Cardiac muscle cell (in vitro differentiated cells and primary cell): ENCODE measurements at regions not wholly inside any gene's neighbourhood (a gene's known extent, or its start where the extent isn't known, plus 50 kb on each side); places are given as distances from the start of the nearest gene placed in this dataset.
A peak's percentile ranks its signal among the peaks of the same experiment; 100 is the strongest.

Experiments
- DNase-seq, 2 donors: peaks; one replicate each; pipeline versions ENCODE4 v3.0.0 to v3.0.0-alpha.2; 2010 to 2017; ENCODE audit warnings: low read depth in 1 of 2, low spot score in 1 of 2
- H3K27ac ChIP-seq: fragments of 200-600 bp; sonication (generic); 2 replicates; pipeline ENCODE4 v1.5.1; 2016
- H3K27me3 ChIP-seq: fragments of 200-600 bp; sonication (generic); 2 replicates; pipeline ENCODE4 v1.6.0; 2016; ENCODE audit warnings: control low read depth
- H3K36me3 ChIP-seq: fragments of 200-600 bp; sonication (generic); 2 replicates; pipeline ENCODE4 v1.5.1; 2016; ENCODE audit warnings: control low read depth
- H3K4me1 ChIP-seq: fragments of 200-600 bp; sonication (generic); 2 replicates; pipeline ENCODE4 v1.8.1; 2017; ENCODE audit warnings: low read depth, mild to moderate bottlenecking, mixed run types
- H3K4me3 ChIP-seq: fragments of 200-600 bp; sonication (generic); 2 replicates; pipeline ENCODE4 v1.5.1; 2016; ENCODE audit warnings: mild to moderate bottlenecking
- H3K9me3 ChIP-seq: fragments of 200-600 bp; sonication (generic); 2 replicates; pipeline ENCODE4 v1.5.1; 2017; ENCODE audit warnings: low read depth, mild to moderate bottlenecking, control low read depth
- CTCF ChIP-seq: IDR thresholded peaks from 2 replicates; pipeline ENCODE4 v1.5.1; 2012; ENCODE audit warnings: low read depth, mild to moderate bottlenecking, low read length

- Histone ChIP-seq H3K9me3 (no peaks in the 10 kb centered on the region), H3K4me1 (no peaks in the 10 kb centered on the region), H3K27me3 (no peaks in the 10 kb centered on the region), H3K27ac (no peak overlapping the region), H3K4me3 (no peak overlapping the region), H3K36me3 (no peaks in the 10 kb centered on the region)
- no peak for DNase-seq
- TF ChIP-seq CTCF, result no peak
Observed at GRCh38 chr12:68431786-68432185, 99.6 kb upstream of the MDM1 start.

GRCh38 chr12:68432622-68433021, 100.5 kb upstream of the MDM1 start:
- H3K4me1 ChIP-seq, result no peaks in the 10 kb centered on the region
- no peak overlapping the region for H3K27ac ChIP-seq
- H3K4me3 ChIP-seq, result no peak overlapping the region
- no peaks in the 10 kb centered on the region for H3K9me3 ChIP-seq
- TF ChIP-seq CTCF, result no peak
- no peaks in the 10 kb centered on the region for H3K27me3 ChIP-seq
- DNase-seq, result no peak
- no peaks in the 10 kb centered on the region for H3K36me3 ChIP-seq

- TF ChIP-seq CTCF, result no peak
- Histone ChIP-seq H3K27me3 (no peaks in the 10 kb centered on the region), H3K36me3 (no peaks in the 10 kb centered on the region), H3K27ac (no peak overlapping the region), H3K9me3 (no peaks in the 10 kb centered on the region), H3K4me1 (peaks cover under 1% of the 10 kb centered on the region), H3K4me3 (no peak overlapping the region)
- no peak for DNase-seq
Observed at GRCh38 chr12:68434391-68435298, 102.5 kb upstream of the MDM1 start.

- no peak for TF ChIP-seq CTCF
- Histone ChIP-seq H3K27me3 (no peaks in the 10 kb centered on the region), H3K27ac (no peak overlapping the region), H3K36me3 (no peaks in the 10 kb centered on the region), H3K4me3 (no peak overlapping the region), H3K9me3 (no peaks in the 10 kb centered on the region), H3K4me1 (peaks cover 5% of the 10 kb centered on the region)
- no peak for DNase-seq
Observed at GRCh38 chr12:68435299-68435637, 103.1 kb upstream of the MDM1 start.

GRCh38 chr12:68435816-68436215, 103.7 kb upstream of the MDM1 start:
- Histone ChIP-seq H3K27ac (no peak overlapping the region), H3K4me3 (no peak overlapping the region), H3K27me3 (no peaks in the 10 kb centered on the region), H3K36me3 (no peaks in the 10 kb centered on the region), H3K4me1 (peaks cover 5% of the 10 kb centered on the region), H3K9me3 (no peaks in the 10 kb centered on the region)
- peak in 1 of 2 donors; percentile 49 for DNase-seq
- no peak for TF ChIP-seq CTCF
